ENCODE measurements at regions not wholly inside any gene's neighbourhood (a gene's known extent, or its start where the extent isn't known, plus 50 kb on each side); places are given as distances from the start of the nearest gene placed in this dataset.

DNA sequence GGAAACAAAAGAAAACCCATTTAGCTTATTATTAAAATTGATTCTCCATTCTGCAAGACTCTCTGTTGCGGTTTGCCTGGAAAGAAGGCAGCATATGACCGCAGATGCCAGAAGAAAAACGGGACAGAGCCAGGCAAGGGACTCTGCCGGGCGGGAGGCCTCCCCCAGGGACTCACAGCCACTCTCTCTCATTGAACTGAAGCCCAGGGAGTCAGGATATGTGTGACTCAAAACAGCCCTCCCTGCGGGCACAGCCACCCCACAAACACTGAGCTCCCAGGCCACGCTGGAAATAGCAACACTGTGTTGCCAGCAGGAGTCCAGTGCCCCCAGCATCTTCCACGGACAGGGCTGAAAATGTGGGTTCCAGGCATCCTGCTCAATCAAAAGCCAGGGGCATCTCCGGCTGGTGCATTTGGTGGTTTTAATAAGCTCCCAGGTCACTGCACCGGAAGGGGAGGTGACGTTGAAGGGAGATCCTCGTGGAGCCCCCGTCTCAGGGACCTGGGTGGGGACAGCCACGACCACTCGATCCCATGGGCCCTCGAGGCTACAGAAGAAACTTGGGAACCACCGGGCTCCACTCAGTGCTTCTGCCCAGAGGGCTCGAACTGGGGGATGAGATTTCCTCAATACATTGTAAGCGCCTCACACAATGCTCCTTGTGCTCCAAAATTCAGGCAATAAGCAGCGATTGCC, 624.5 kb downstream of the TBC1D22A start:
- no peak overlapping the region for H3K27ac ChIP-seq (ENCODE audit: low read length)
- no peaks in the 10 kb centered on the region for H3K9me3 ChIP-seq (ENCODE audit: control insufficient read depth, insufficient read depth, low read depth, low read length)
- in situ Hi-C loops (cut with HindIII; ENCODE audit: low pct_unique_long_range_greater_than_20kb, low sequenced_read_pairs) (no loop called here), intact Hi-C loops (cut with micrococcal nuclease; ENCODE audit: unreplicated experiment) (no loop called here)
- ATAC-seq (no peak), DNase-seq (ENCODE audit: low read depth, low spot score) (no peak)
- BruUV-seq (replicated peaks) = no TSS peak
- POLR2A ChIA-PET = no interaction called here
- no peaks in the 10 kb centered on the region for H3K36me3 ChIP-seq (ENCODE audit: control insufficient read depth, insufficient read depth, low read length)
- H3K4me1 ChIP-seq (ENCODE audit: control insufficient read depth, insufficient read depth, low read length) = no peaks in the 10 kb centered on the region
- TF ChIP-seq TCF7L2 (IDR thresholded peaks at IDR 0.05; ENCODE audit: low read depth, low read length) (no peak), SIN3A (IDR thresholded peaks at IDR 0.05; ENCODE audit: borderline replicate concordance, insufficient read depth, low read depth, low read length) (no peak), POLR2AphosphoS5 (IDR thresholded peaks at IDR 0.05; ENCODE audit: low read depth, low read length) (no peak)
- TF ChIP-seq, protein P1, sequence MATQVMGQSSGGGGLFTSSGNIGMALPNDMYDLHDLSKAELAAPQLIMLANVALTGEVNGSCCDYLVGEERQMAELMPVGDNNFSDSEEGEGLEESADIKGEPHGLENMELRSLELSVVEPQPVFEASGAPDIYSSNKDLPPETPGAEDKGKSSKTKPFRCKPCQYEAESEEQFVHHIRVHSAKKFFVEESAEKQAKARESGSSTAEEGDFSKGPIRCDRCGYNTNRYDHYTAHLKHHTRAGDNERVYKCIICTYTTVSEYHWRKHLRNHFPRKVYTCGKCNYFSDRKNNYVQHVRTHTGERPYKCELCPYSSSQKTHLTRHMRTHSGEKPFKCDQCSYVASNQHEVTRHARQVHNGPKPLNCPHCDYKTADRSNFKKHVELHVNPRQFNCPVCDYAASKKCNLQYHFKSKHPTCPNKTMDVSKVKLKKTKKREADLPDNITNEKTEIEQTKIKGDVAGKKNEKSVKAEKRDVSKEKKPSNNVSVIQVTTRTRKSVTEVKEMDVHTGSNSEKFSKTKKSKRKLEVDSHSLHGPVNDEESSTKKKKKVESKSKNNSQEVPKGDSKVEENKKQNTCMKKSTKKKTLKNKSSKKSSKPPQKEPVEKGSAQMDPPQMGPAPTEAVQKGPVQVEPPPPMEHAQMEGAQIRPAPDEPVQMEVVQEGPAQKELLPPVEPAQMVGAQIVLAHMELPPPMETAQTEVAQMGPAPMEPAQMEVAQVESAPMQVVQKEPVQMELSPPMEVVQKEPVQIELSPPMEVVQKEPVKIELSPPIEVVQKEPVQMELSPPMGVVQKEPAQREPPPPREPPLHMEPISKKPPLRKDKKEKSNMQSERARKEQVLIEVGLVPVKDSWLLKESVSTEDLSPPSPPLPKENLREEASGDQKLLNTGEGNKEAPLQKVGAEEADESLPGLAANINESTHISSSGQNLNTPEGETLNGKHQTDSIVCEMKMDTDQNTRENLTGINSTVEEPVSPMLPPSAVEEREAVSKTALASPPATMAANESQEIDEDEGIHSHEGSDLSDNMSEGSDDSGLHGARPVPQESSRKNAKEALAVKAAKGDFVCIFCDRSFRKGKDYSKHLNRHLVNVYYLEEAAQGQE (IDR thresholded peaks at IDR 0.05; ENCODE audit: insufficient read depth in 1 of 2, low read depth in 2 of 2, low read length in 1 of 2) = no peak
- TF ChIP-seq, protein P2, sequence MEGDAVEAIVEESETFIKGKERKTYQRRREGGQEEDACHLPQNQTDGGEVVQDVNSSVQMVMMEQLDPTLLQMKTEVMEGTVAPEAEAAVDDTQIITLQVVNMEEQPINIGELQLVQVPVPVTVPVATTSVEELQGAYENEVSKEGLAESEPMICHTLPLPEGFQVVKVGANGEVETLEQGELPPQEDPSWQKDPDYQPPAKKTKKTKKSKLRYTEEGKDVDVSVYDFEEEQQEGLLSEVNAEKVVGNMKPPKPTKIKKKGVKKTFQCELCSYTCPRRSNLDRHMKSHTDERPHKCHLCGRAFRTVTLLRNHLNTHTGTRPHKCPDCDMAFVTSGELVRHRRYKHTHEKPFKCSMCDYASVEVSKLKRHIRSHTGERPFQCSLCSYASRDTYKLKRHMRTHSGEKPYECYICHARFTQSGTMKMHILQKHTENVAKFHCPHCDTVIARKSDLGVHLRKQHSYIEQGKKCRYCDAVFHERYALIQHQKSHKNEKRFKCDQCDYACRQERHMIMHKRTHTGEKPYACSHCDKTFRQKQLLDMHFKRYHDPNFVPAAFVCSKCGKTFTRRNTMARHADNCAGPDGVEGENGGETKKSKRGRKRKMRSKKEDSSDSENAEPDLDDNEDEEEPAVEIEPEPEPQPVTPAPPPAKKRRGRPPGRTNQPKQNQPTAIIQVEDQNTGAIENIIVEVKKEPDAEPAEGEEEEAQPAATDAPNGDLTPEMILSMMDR (IDR thresholded peaks at IDR 0.05) = no peak
- CTCF ChIA-PET = no interaction called here
- H3K27me3 ChIP-seq (ENCODE audit: control insufficient read depth, insufficient read depth, low read length) = no peaks in the 10 kb centered on the region
- H3K4me3 ChIP-seq (ENCODE audit: low read depth in 2 of 2, low read length in 2 of 2) = no peak overlapping the region

DNA sequence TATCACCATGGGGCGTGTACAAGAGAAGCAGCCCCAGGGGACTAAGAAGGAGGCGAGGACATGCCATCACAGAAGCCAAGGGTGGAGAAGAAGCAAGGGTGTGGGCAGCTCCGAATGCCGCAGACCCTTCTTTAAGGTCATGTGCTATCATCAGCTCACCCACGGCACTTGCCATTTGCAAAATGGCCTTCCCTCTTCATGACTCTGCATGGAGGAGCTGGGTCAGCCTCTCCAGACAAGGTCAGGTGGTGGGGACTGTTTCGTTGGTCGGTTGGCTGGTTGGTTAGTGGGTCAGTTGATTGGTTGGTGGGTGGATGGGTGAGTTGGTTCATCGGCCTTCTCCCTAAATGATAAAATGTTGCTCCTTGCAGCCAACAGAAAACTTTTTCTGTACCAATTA, 622.5 kb downstream of the TBC1D22A start:
- ATAC-seq (no peak), DNase-seq (ENCODE audit: low read depth, low spot score) (no peak)
- BruUV-seq (replicated peaks) = no TSS peak
- intact Hi-C loops (cut with micrococcal nuclease; ENCODE audit: unreplicated experiment) (no loop called here), in situ Hi-C loops (cut with HindIII; ENCODE audit: low pct_unique_long_range_greater_than_20kb, low sequenced_read_pairs) (no loop called here)
- no peak overlapping the region for H3K4me3 ChIP-seq (ENCODE audit: low read depth in 2 of 2, low read length in 2 of 2)
- ChIA-PET CTCF (no interaction called here), POLR2A (no interaction called here)
- no peak overlapping the region for H3K27ac ChIP-seq (ENCODE audit: low read length)
- no peaks in the 10 kb centered on the region for H3K36me3 ChIP-seq (ENCODE audit: control insufficient read depth, insufficient read depth, low read length)
- no peaks in the 10 kb centered on the region for H3K27me3 ChIP-seq (ENCODE audit: control insufficient read depth, insufficient read depth, low read length)
- H3K4me1 ChIP-seq (ENCODE audit: control insufficient read depth, insufficient read depth, low read length) = no peaks in the 10 kb centered on the region
- no peaks in the 10 kb centered on the region for H3K9me3 ChIP-seq (ENCODE audit: control insufficient read depth, insufficient read depth, low read depth, low read length)
- TF ChIP-seq SIN3A (IDR thresholded peaks at IDR 0.05; ENCODE audit: borderline replicate concordance, insufficient read depth, low read depth, low read length) (no peak), POLR2AphosphoS5 (IDR thresholded peaks at IDR 0.05; ENCODE audit: low read depth, low read length) (no peak), TCF7L2 (IDR thresholded peaks at IDR 0.05; ENCODE audit: low read depth, low read length) (no peak)
- TF ChIP-seq, protein P2 (IDR thresholded peaks at IDR 0.05) = no peak
- TF ChIP-seq, protein P1 (IDR thresholded peaks at IDR 0.05; ENCODE audit: insufficient read depth in 1 of 2, low read depth in 2 of 2, low read length in 1 of 2) = no peak

All from Panc1 (cell line).